ENCODE measurements at regions not wholly inside any gene's neighbourhood (a gene's known extent, or its start where the extent isn't known, plus 50 kb on each side); places are given as distances from the start of the nearest gene placed in this dataset.

- in situ Hi-C loops (cut with MboI; ENCODE audit: low sequenced_read_pairs) = no loop called here
Observed at GRCh38 chr13:106143930-106144709, 391.3 kb downstream of the EFNB2 start.

DNA sequence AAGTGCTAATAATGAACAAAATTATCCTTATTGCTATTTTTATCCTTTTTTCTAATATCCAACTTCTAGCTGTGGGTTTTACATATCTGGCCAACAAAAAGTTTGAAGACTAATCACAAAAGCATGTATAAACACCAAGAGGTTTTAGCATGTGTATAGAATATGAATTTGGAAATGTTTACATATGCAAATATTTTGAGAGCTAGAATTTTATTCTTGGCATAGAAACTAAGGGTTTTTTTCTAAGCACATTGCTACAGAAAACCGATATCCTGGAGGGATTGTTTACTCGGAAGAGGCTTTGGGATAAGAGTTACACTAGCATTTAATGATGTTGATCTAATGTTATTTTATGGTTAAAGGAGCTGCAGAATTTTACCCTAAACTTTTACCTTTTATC lies 392.1 kb downstream of the EFNB2 start:
- in situ Hi-C loops (cut with MboI; ENCODE audit: low sequenced_read_pairs) = no loop called here

DNA sequence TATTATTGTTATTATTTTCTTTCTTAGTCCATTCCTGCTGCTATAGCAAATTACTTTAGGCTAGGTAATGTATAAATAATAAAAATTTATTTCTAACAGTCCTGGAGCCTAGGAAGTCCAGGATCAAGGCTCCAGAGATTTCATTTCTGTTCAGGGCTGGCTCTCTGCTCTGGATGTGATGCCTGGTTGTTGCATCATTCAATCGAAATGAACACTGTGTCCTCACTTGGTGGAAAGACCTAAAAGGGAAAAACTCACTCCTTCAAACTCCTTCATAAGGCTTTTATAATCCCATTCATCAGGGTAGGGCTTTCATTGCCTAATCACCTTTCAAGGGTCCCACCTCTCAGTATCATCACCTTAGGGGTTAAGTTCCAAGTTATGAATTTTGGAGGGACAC lies 395.0 kb downstream of the EFNB2 start:
- in situ Hi-C loops (cut with MboI; ENCODE audit: low sequenced_read_pairs) = no loop called here

DNA sequence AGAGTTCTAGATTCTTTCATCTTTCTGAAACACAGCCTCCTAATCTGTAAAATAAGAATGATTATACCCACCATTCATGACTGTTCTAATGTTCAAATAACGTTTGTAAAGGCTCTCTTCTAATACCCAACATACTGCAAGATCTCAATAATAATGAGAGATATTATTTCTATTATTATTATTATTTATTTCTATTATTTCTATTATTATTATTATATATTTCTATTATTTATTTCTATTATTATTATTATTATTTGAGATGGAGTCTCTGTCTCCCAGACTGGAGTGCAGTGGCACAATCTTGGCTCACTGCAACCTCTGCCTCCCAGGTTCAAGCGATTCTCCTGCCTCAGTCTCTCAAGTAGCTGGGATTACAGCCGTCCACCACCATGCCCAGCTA lies 395.5 kb downstream of the EFNB2 start:
- in situ Hi-C loops (cut with MboI; ENCODE audit: low sequenced_read_pairs) = no loop called here

- in situ Hi-C loops (cut with MboI; ENCODE audit: low sequenced_read_pairs) = no loop called here
Observed at GRCh38 chr13:106139377-106139776, 396.1 kb downstream of the EFNB2 start.

DNA sequence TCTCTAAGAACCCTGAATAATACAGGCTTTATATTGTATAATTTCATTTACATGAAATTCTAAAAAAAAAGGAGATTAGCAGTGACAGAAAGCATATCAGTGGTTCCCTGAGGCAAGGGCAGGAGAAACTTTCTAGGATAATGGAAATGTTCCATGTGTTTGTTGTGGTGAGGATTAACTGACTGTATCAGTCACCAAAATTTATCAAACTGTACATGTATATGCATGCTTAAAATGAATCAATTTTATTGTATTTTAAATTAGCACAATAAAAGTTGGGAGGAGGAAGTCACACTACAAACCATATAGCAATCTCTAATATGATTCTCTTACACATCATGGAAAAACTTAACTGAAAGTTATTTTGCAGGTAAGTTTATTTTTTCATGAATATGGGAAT lies 396.8 kb downstream of the EFNB2 start:
- in situ Hi-C loops (cut with MboI; ENCODE audit: low sequenced_read_pairs) = no loop called here

DNA sequence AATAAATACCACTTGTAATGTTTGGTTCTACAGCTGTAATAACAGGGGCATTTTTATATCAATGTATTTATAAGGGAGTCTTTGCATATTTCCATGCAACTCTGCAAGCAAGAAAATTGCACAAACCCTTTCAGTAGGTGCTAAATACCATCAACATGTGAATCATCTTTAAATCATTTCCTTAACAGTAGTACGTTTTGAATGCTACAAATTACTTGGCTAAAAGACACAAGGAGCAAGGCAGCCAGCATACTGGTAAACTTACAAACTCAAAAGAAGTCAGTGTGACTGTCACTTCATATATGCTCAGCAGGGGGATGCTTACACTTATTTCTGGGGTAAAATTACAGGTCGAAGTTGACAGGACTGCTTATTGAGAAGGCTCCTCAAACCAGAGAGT lies 402.4 kb downstream of the EFNB2 start:
- in situ Hi-C loops (cut with MboI; ENCODE audit: low sequenced_read_pairs) = no loop called here

GRCh38 chr13:106132216-106132615 lies 403.2 kb downstream of the EFNB2 start:
- in situ Hi-C loops (cut with MboI; ENCODE audit: low sequenced_read_pairs) = no loop called here

- in situ Hi-C loops (cut with MboI; ENCODE audit: low sequenced_read_pairs) = no loop called here
Observed at GRCh38 chr13:106129993-106130392, 405.5 kb downstream of the EFNB2 start.

DNA sequence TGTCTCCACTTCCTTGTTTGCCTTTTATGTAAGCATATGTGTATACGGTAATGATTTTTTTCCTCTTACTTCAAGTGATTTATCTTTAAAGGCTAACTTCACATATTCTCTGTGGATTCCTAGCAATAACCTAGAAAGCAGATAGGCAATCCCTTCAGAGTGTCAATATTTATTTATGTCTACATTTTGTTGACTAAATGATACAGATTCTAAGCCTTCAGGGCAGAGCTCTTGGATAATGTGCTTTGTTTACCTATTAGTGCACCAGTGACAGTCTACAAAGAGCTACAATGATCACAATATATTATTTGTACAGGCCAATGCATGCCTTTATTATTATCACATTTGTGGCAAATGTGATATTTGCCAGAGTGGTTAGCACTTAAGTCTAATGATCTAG lies 406.2 kb downstream of the EFNB2 start:
- in situ Hi-C loops (cut with MboI; ENCODE audit: low sequenced_read_pairs) = no loop called here

DNA sequence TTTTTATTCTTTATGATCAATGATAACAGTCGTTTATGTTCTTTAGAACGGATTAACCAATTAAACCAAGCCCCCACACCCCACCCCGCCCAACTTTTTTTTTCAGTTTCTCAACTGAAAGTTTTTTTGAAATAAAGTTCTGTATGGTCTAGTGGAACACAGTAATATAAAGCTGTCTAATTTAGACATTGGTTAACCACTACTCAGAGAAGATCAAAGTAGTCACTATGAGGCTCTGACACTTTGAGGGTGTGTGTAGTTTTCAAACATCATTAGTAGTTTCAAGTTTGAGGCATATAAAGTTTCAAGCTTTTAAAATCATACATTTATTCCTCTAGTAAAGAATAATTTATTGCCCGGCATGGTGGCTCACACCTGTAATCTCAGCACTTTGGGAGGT lies 413.2 kb downstream of the EFNB2 start:
- in situ Hi-C loops (cut with MboI; ENCODE audit: low sequenced_read_pairs) = no loop called here

GRCh38 chr13:106121173-106121754 lies 414.2 kb downstream of the EFNB2 start:
- in situ Hi-C loops (cut with MboI; ENCODE audit: low sequenced_read_pairs) = no loop called here

DNA sequence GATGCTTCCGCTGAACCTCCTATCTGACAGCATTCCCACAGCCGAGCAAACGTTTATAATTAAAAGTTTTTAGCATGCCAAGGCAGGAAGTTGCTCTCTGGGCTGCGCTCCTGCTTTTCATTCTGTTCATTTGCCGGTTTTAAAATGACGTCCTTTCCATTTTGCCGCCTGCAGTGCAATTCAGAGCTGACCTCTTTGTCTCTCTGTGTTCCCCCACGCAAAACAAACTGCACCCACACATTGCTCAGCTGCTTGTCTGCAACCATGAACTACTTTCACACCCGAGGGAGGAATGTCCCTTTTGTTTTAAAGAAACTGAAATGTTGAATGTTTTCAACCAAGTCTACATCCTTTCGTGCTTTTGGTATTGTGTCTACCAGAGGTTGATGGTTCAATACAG lies 416.5 kb downstream of the EFNB2 start:
- in situ Hi-C loops (cut with MboI; ENCODE audit: low sequenced_read_pairs) = no loop called here

GRCh38 chr13:106118050-106118449 lies 417.4 kb downstream of the EFNB2 start:
- in situ Hi-C loops (cut with MboI; ENCODE audit: low sequenced_read_pairs) = no loop called here

- in situ Hi-C loops (cut with MboI; ENCODE audit: low sequenced_read_pairs) = no loop called here
Observed at GRCh38 chr13:106117640-106118039, 417.8 kb downstream of the EFNB2 start.

GRCh38 chr13:106117035-106117434 lies 418.4 kb downstream of the EFNB2 start:
- in situ Hi-C loops (cut with MboI; ENCODE audit: low sequenced_read_pairs) = no loop called here

DNA sequence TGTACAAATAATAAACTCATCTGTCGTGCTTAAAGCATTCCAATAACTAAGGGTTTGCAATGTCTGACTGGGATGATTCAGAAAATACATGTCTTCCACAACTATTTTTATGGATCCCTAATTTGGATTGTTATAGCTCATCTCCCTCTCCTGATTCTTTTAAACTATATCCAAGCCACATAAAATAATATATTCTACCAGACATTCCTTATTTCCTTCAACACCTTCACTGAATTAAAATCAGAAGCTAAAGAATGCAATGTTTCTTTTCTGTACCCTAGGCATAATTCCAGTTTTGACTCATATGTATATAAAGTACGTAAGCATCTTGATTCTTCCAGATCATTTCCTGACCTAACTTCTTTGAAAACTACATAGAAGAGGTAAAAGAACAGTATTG lies 420.4 kb downstream of the EFNB2 start:
- in situ Hi-C loops (cut with MboI; ENCODE audit: low sequenced_read_pairs) = no loop called here

- in situ Hi-C loops (cut with MboI; ENCODE audit: low sequenced_read_pairs) = no loop called here
Observed at GRCh38 chr13:106113796-106114195, 421.7 kb downstream of the EFNB2 start.

- in situ Hi-C loops (cut with MboI; ENCODE audit: low sequenced_read_pairs) = no loop called here
Observed at GRCh38 chr13:106112191-106112590, 423.3 kb downstream of the EFNB2 start.

- in situ Hi-C loops (cut with MboI; ENCODE audit: low sequenced_read_pairs) = no loop called here
Observed at GRCh38 chr13:106110241-106110855, 425.1 kb downstream of the EFNB2 start.

- in situ Hi-C loops (cut with MboI; ENCODE audit: low sequenced_read_pairs) = no loop called here
Observed at GRCh38 chr13:106109391-106109791, 426.1 kb downstream of the EFNB2 start.

GRCh38 chr13:106108346-106108745 lies 427.1 kb downstream of the EFNB2 start:
- in situ Hi-C loops (cut with MboI; ENCODE audit: low sequenced_read_pairs) = no loop called here
